Myocyte (in vitro differentiated cells): ENCODE measurements at regions not wholly inside any gene's neighbourhood (a gene's known extent, or its start where the extent isn't known, plus 50 kb on each side); places are given as distances from the start of the nearest gene placed in this dataset.
"Not testable (repeated sequence)": the region's sequence is repeated elsewhere in the genome, so short reads cannot be mapped to it uniquely, and the experiment has no call there.

Source experiments
- DNase-seq: peaks from one replicate; pipeline ENCODE4 v3.0.0-alpha.2; 2012; ENCODE audit warnings: low read depth

- DNase-seq: no peak
These were observed 385.1 kb downstream of the IRS2 start for GRCh38 chr13:109401307-109401706.

- DNase-seq: no peak
These were observed 385.6 kb downstream of the IRS2 start for GRCh38 chr13:109400624-109401257.

GRCh38 chr13:109400209-109400608 lies 386.2 kb downstream of the IRS2 start:
- no peak for DNase-seq

GRCh38 chr13:109398071-109398470 lies 388.3 kb downstream of the IRS2 start:
- DNase-seq: not testable (repeated sequence)

GRCh38 chr13:109397285-109397684 lies 389.1 kb downstream of the IRS2 start:
- no peak for DNase-seq

- DNase-seq: no peak
These were observed 390.1 kb downstream of the IRS2 start for GRCh38 chr13:109396266-109396665.

GRCh38 chr13:109395014-109395413 lies 391.4 kb downstream of the IRS2 start:
- no peak for DNase-seq

GRCh38 chr13:109394311-109394988 lies 391.9 kb downstream of the IRS2 start:
- DNase-seq: no peak

- peak; percentile 23 for DNase-seq
These were observed 393.3 kb downstream of the IRS2 start for GRCh38 chr13:109393045-109393444.

GRCh38 chr13:109390391-109390790 lies 396.0 kb downstream of the IRS2 start:
- no peak for DNase-seq

GRCh38 chr13:109389892-109390345 lies 396.5 kb downstream of the IRS2 start:
- DNase-seq: no peak

GRCh38 chr13:109389456-109389855 lies 396.9 kb downstream of the IRS2 start:
- no peak for DNase-seq

- no peak for DNase-seq
These were observed 398.9 kb downstream of the IRS2 start for GRCh38 chr13:109387471-109387870.

GRCh38 chr13:109385242-109385560 lies 401.2 kb downstream of the IRS2 start:
- DNase-seq: peak; percentile 35

- DNase-seq: peak; percentile 53
These were observed 401.7 kb downstream of the IRS2 start for GRCh38 chr13:109384491-109385241.

GRCh38 chr13:109383683-109384082 lies 402.7 kb downstream of the IRS2 start:
- no peak for DNase-seq

GRCh38 chr13:109381546-109382180 lies 404.7 kb downstream of the IRS2 start:
- peak; percentile 57 for DNase-seq

GRCh38 chr13:109380457-109380856 lies 405.9 kb downstream of the IRS2 start:
- no peak for DNase-seq

- DNase-seq: no peak
These were observed 406.5 kb downstream of the IRS2 start for GRCh38 chr13:109379930-109380329.

- no peak for DNase-seq
These were observed 409.4 kb downstream of the IRS2 start for GRCh38 chr13:109376936-109377335.

GRCh38 chr13:109374609-109375200 lies 411.7 kb downstream of the IRS2 start:
- DNase-seq: no peak

- no peak for DNase-seq
These were observed 413.7 kb downstream of the IRS2 start for GRCh38 chr13:109372666-109373065.
